ENCODE measurements at regions not wholly inside any gene's neighbourhood (a gene's known extent, or its start where the extent isn't known, plus 50 kb on each side); places are given as distances from the start of the nearest gene placed in this dataset.

GRCh38 chr14:89479802-89480201 lies 62.8 kb upstream of the FOXN3 start:
- DNase-seq (ENCODE audit: low read depth) = no peak
- no peak overlapping the region for H3K4me3 ChIP-seq (ENCODE audit: low read depth, low read length)
- TF ChIP-seq MYC (IDR thresholded peaks at IDR 0.05; ENCODE audit: low read depth, low read length) = no peak
- TF ChIP-seq POLR2A (IDR thresholded peaks at IDR 0.05; ENCODE audit: extremely low read depth, insufficient read length) = no peak
- TF ChIP-seq, protein P1, sequence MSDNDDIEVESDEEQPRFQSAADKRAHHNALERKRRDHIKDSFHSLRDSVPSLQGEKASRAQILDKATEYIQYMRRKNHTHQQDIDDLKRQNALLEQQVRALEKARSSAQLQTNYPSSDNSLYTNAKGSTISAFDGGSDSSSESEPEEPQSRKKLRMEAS (IDR thresholded peaks at IDR 0.05; ENCODE audit: low read depth, low read length) = no peak
- TF ChIP-seq, protein P2, sequence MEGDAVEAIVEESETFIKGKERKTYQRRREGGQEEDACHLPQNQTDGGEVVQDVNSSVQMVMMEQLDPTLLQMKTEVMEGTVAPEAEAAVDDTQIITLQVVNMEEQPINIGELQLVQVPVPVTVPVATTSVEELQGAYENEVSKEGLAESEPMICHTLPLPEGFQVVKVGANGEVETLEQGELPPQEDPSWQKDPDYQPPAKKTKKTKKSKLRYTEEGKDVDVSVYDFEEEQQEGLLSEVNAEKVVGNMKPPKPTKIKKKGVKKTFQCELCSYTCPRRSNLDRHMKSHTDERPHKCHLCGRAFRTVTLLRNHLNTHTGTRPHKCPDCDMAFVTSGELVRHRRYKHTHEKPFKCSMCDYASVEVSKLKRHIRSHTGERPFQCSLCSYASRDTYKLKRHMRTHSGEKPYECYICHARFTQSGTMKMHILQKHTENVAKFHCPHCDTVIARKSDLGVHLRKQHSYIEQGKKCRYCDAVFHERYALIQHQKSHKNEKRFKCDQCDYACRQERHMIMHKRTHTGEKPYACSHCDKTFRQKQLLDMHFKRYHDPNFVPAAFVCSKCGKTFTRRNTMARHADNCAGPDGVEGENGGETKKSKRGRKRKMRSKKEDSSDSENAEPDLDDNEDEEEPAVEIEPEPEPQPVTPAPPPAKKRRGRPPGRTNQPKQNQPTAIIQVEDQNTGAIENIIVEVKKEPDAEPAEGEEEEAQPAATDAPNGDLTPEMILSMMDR (IDR thresholded peaks at IDR 0.05; ENCODE audit: low read depth, low read length) = no peak

DNA sequence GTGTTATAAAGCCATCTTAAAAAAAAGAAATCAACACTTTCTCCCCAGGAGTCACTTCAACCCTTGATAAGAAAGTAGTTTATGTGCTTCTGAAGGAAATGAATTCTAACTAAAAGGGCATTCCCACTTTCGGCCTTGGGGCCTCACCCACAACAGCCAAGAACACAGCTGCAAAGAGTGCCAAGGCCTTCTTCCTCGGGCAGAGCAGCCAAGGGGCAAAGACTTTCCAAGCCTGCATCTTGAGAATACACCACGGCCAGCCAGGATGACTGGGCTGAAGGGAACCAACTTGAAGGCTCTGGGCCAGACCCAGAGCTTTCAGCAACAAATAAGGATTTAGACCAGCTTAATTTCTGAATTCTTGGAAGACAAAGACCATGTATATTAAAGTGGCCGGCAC lies 60.4 kb upstream of the FOXN3 start:
- TF ChIP-seq MYC (IDR thresholded peaks at IDR 0.05; ENCODE audit: low read depth, low read length) (no peak), POLR2A (IDR thresholded peaks at IDR 0.05; ENCODE audit: extremely low read depth, insufficient read length) (no peak)
- TF ChIP-seq, protein P2 (IDR thresholded peaks at IDR 0.05; ENCODE audit: low read depth, low read length) = no peak
- TF ChIP-seq, protein P1 (IDR thresholded peaks at IDR 0.05; ENCODE audit: low read depth, low read length) = no peak
- DNase-seq (ENCODE audit: low read depth) = no peak
- no peak overlapping the region for H3K4me3 ChIP-seq (ENCODE audit: low read depth, low read length)

- no peak for DNase-seq (ENCODE audit: low read depth)
- TF ChIP-seq, protein P2 (IDR thresholded peaks at IDR 0.05; ENCODE audit: low read depth, low read length) = no peak
- TF ChIP-seq MYC (IDR thresholded peaks at IDR 0.05; ENCODE audit: low read depth, low read length) (no peak), POLR2A (IDR thresholded peaks at IDR 0.05; ENCODE audit: extremely low read depth, insufficient read length) (no peak)
- TF ChIP-seq, protein P1 (IDR thresholded peaks at IDR 0.05; ENCODE audit: low read depth, low read length) = no peak
- H3K4me3 ChIP-seq (ENCODE audit: low read depth, low read length) = no peak overlapping the region
These were observed 59.4 kb upstream of the FOXN3 start for GRCh38 chr14:89476354-89476896.

DNA sequence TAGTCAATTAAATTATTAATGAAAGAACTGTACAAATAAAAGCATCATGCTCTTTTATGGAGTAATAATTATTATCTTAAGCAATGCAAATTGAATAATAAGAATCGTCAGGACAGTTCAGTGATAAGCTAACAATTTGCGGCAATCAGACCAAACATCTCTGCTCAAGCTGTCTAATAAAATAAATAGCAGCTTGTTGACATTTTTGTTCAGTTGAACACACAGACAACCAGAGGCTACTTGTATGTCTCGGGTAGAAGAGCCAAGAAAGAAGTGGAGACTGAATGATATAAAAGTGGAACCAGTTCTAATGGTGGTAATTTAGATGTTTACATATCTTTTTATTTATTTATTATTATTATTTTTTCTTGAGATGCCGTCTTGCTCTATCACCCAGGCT lies 57.4 kb upstream of the FOXN3 start:
- no peak for DNase-seq (ENCODE audit: low read depth)
- no peak overlapping the region for H3K4me3 ChIP-seq (ENCODE audit: low read depth, low read length)
- no peak for TF ChIP-seq MYC (IDR thresholded peaks at IDR 0.05; ENCODE audit: low read depth, low read length)
- TF ChIP-seq, protein P2 (IDR thresholded peaks at IDR 0.05; ENCODE audit: low read depth, low read length) = no peak
- no peak for TF ChIP-seq POLR2A (IDR thresholded peaks at IDR 0.05; ENCODE audit: extremely low read depth, insufficient read length)
- TF ChIP-seq, protein P1 (IDR thresholded peaks at IDR 0.05; ENCODE audit: low read depth, low read length) = no peak

DNA sequence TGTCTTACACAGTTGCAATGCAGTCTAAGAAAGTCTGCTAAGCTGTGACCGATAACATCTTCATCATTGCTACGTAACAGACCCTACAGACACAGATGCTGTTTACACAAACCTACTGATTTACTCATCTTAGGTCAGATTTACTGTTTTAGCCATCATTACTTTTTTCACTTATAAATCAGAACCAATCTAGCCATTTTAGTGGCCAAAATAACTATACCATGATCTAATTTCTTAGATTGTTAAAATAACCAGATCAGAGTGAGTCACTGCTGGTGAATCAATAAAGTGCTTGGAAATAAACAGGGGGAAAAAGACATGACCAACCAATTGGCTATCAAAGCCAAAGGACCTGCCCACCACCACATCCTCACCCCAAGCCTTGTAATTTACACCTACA lies 57.0 kb upstream of the FOXN3 start:
- DNase-seq (ENCODE audit: low read depth) = no peak
- TF ChIP-seq, protein P1 (IDR thresholded peaks at IDR 0.05; ENCODE audit: low read depth, low read length) = no peak
- TF ChIP-seq, protein P2 (IDR thresholded peaks at IDR 0.05; ENCODE audit: low read depth, low read length) = no peak
- TF ChIP-seq MYC (IDR thresholded peaks at IDR 0.05; ENCODE audit: low read depth, low read length) (no peak), POLR2A (IDR thresholded peaks at IDR 0.05; ENCODE audit: extremely low read depth, insufficient read length) (no peak)
- H3K4me3 ChIP-seq (ENCODE audit: low read depth, low read length) = no peak overlapping the region

Data from NB4 (cell line).